GM21786 (cell line): ENCODE measurements at regions not wholly inside any gene's neighbourhood (a gene's known extent, or its start where the extent isn't known, plus 50 kb on each side); places are given as distances from the start of the nearest gene placed in this dataset.
"Not testable (repeated sequence)": the region's sequence is repeated elsewhere in the genome, so short reads cannot be mapped to it uniquely, and the experiment has no call there.

ENCODE experiments used
- ATAC-seq: cut with Tn5 transposase; IDR thresholded peaks from one replicate; pipeline ENCODE4 v1.9.1; 2021; ENCODE audit not compliant: unreplicated experiment

GRCh38 chr22:46026899-46027210 is 49.9 kb upstream of the WNT7B start:
- no peak for ATAC-seq

GRCh38 chr22:46027211-46028105 is 50.5 kb upstream of the WNT7B start:
- no peak for ATAC-seq

GRCh38 chr22:46028106-46028991 is 51.4 kb upstream of the WNT7B start:
- ATAC-seq = no peak

- no peak for ATAC-seq
Measured at GRCh38 chr22:46029036-46029435, 52.1 kb upstream of the WNT7B start.

GRCh38 chr22:46029574-46030200 is 52.7 kb upstream of the WNT7B start:
- no peak for ATAC-seq

- ATAC-seq = no peak
Measured at GRCh38 chr22:46030231-46030880, 53.4 kb upstream of the WNT7B start.

- ATAC-seq = no peak
Measured at GRCh38 chr22:46031066-46031465, 54.1 kb upstream of the WNT7B start.

GRCh38 chr22:46031557-46031956 is 54.6 kb upstream of the WNT7B start:
- no peak for ATAC-seq

GRCh38 chr22:46031965-46032851 is 55.2 kb upstream of the WNT7B start:
- no peak for ATAC-seq

- ATAC-seq = no peak
Measured at GRCh38 chr22:46033256-46034200, 56.6 kb upstream of the WNT7B start.

- ATAC-seq = not testable (repeated sequence)
Measured at GRCh38 chr22:46034480-46034879, 57.5 kb upstream of the WNT7B start.

GRCh38 chr22:46035380-46035741 is 58.4 kb upstream of the WNT7B start:
- ATAC-seq = no peak

- peak; percentile 82 for ATAC-seq
Measured at GRCh38 chr22:46035742-46036557, 59.0 kb upstream of the WNT7B start.

- no peak for ATAC-seq
Measured at GRCh38 chr22:46036558-46037408, 59.8 kb upstream of the WNT7B start.

- no peak for ATAC-seq
Measured at GRCh38 chr22:46038174-46038487, 61.2 kb upstream of the WNT7B start.

- no peak for ATAC-seq
Measured at GRCh38 chr22:46038516-46039430, 61.8 kb upstream of the WNT7B start.
